Mesendoderm (in vitro differentiated cells): ENCODE measurements at regions not wholly inside any gene's neighbourhood (a gene's known extent, or its start where the extent isn't known, plus 50 kb on each side); places are given as distances from the start of the nearest gene placed in this dataset.

Source experiments
- DNase-seq: peaks from one replicate; pipeline ENCODE4 v3.0.0; 2013
- H2AK5ac ChIP-seq: 2 replicates; pipeline ENCODE4 v1.6.1; 2013; ENCODE audit warnings: low read length, inconsistent platforms
- H2BK120ac ChIP-seq: 2 replicates; pipeline ENCODE4 v1.6.1; 2013; ENCODE audit warnings: low read depth, mild to moderate bottlenecking, low read length, moderate library complexity, mixed read lengths
- H2BK15ac ChIP-seq: replicated peaks from 2 replicates; pipeline ENCODE4 v1.6.1; 2013; ENCODE audit warnings: low read depth, mild to moderate bottlenecking, moderate library complexity
- H2BK5ac ChIP-seq: 2 replicates; pipeline ENCODE4 v1.6.1; 2013; ENCODE audit warnings: low read length, inconsistent platforms
- H3K18ac ChIP-seq: 2 replicates; pipeline ENCODE4 v1.6.1; 2013; ENCODE audit warnings: mild to moderate bottlenecking, low read length, mixed read lengths
- H3K23ac ChIP-seq: one replicate; pipeline ENCODE4 v1.6.1; 2013; ENCODE audit warnings: low read length
- H3K27ac ChIP-seq: 2 replicates; pipeline ENCODE4 v1.5.1; 2013; ENCODE audit warnings: low read depth, mild to moderate bottlenecking, inconsistent platforms, low read length, moderate library complexity
- H3K27me3 ChIP-seq: 2 replicates; pipeline ENCODE4 v1.6.1; 2013; ENCODE audit warnings: low read length, control low read depth, mild to moderate bottlenecking, inconsistent platforms; ENCODE audit not compliant: insufficient read depth, poor library complexity
- H3K36me3 ChIP-seq: 2 replicates; pipeline ENCODE4 v1.6.1; 2013; ENCODE audit warnings: low read length, inconsistent platforms; ENCODE audit not compliant: control insufficient read depth, insufficient read depth
- H3K4ac ChIP-seq: one replicate; pipeline ENCODE4 v1.6.1; 2013; ENCODE audit warnings: low read depth, mild to moderate bottlenecking, low read length, moderate library complexity
- H3K4me1 ChIP-seq: 2 replicates; pipeline ENCODE4 v1.6.1; 2013; ENCODE audit warnings: low read depth, low read length, inconsistent platforms; ENCODE audit not compliant: control insufficient read depth
- H3K4me2 ChIP-seq: 2 replicates; pipeline ENCODE4 v1.6.1; 2013; ENCODE audit warnings: low read length
- H3K4me3 ChIP-seq: 2 replicates; pipeline ENCODE4 v1.5.1; 2013; ENCODE audit warnings: mild to moderate bottlenecking, low read length
- H3K56ac ChIP-seq: one replicate; pipeline ENCODE4 v1.6.1; 2013; ENCODE audit warnings: low read length
- H3K79me1 ChIP-seq: 2 replicates; pipeline ENCODE4 v1.6.1; 2013; ENCODE audit warnings: low read length, inconsistent platforms
- H3K79me2 ChIP-seq: 2 replicates; pipeline ENCODE4 v1.6.1; 2013; ENCODE audit warnings: mild to moderate bottlenecking, low read length; ENCODE audit not compliant: control insufficient read depth, insufficient read depth
- H3K9ac ChIP-seq: 2 replicates; pipeline ENCODE4 v1.6.1; 2013; ENCODE audit warnings: low read length, inconsistent platforms
- H4K5ac ChIP-seq: one replicate; pipeline ENCODE4 v1.6.1; 2013; ENCODE audit warnings: low read length
- H4K8ac ChIP-seq: one replicate; pipeline ENCODE4 v1.6.1; 2013; ENCODE audit warnings: low read depth, mild to moderate bottlenecking, control low read depth, low read length, moderate library complexity
- WGBS: extraction: QIAGEN DNeasy Blood & Tissue Kit; methylation state at CpG from one replicate; pipeline ENCODE4 v1.1.7; 2013; ENCODE audit warnings: low lambda C conversion rate, missing lambda C conversion rate; ENCODE audit not compliant: insufficient coverage; ENCODE audit errors: extremely low coverage; 5-methylcytosine and 5-hydroxymethylcytosine counted together

- no peaks in the 10 kb centered on the region for H3K4me1 ChIP-seq
- no peak overlapping the region for H4K8ac ChIP-seq
- peak; percentile 9 for DNase-seq
- WGBS = no CpG with 5 or more reads among the region's 2 CpGs
- no peak overlapping the region for H2AK5ac ChIP-seq
- no peak overlapping the region for H3K4ac ChIP-seq
- no peak overlapping the region for H4K5ac ChIP-seq
- no peak overlapping the region for H3K23ac ChIP-seq
- no peaks in the 10 kb centered on the region for H3K27me3 ChIP-seq
- H2BK120ac ChIP-seq = no peak overlapping the region
- H3K4me2 ChIP-seq = no peak overlapping the region
- no peak overlapping the region for H2BK15ac ChIP-seq
- H3K9ac ChIP-seq = no peak overlapping the region
- H3K27ac ChIP-seq = no peak overlapping the region
- H3K36me3 ChIP-seq = no peaks in the 10 kb centered on the region
- no peaks in the 10 kb centered on the region for H3K79me1 ChIP-seq
- no peaks in the 10 kb centered on the region for H3K79me2 ChIP-seq
- no peak overlapping the region for H2BK5ac ChIP-seq
- no peak overlapping the region for H3K4me3 ChIP-seq
- no peak overlapping the region for H3K18ac ChIP-seq
- H3K56ac ChIP-seq = no peak overlapping the region
Measured at GRCh38 chr1:192238421-192238820, 78.4 kb upstream of the RGS21 start.

DNA sequence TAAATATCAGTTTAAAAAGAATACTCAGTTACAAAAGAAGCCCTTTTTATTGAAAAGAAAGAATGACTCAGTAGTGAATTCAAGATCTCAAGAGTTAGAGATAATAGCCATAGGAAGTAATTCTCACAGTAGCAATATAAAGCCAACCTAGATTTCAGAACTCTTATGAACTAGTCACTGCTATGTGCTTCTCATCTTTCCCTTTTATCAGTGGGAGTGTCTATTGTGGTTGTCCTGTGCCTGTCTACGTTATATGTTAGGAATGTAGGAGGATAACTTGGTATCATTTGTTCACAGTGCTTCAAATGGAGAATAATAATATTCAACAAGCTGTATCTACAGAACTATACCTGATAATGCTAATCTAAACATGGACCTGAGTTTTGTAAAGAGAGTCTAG, 73.1 kb upstream of the RGS21 start:
- Histone ChIP-seq H2BK120ac (no peak overlapping the region), H3K36me3 (no peaks in the 10 kb centered on the region), H3K4ac (no peak overlapping the region), H3K79me1 (no peaks in the 10 kb centered on the region), H4K8ac (no peak overlapping the region), H3K23ac (no peak overlapping the region), H3K56ac (no peak overlapping the region), H3K27ac (no peak overlapping the region), H3K4me3 (no peak overlapping the region), H3K4me1 (no peaks in the 10 kb centered on the region), H2BK5ac (no peak overlapping the region), H3K9ac (no peak overlapping the region), H4K5ac (no peak overlapping the region), H3K79me2 (no peaks in the 10 kb centered on the region), H3K27me3 (no peaks in the 10 kb centered on the region), H3K4me2 (no peak overlapping the region), H2BK15ac (no peak overlapping the region), H2AK5ac (no peak overlapping the region), H3K18ac (no peak overlapping the region)
- DNase-seq = no peak
- no CpG with 5 or more reads among the region's 1 CpG for WGBS

- peak overlapping the region; percentile 26 for H3K27ac ChIP-seq
- H3K4me1 ChIP-seq = no peaks in the 10 kb centered on the region
- no peak overlapping the region for H3K4me2 ChIP-seq
- WGBS = no CpG with 5 or more reads among the region's 2 CpGs
- no peak overlapping the region for H4K8ac ChIP-seq
- H3K79me1 ChIP-seq = no peaks in the 10 kb centered on the region
- no peaks in the 10 kb centered on the region for H3K79me2 ChIP-seq
- H2BK5ac ChIP-seq = no peak overlapping the region
- no peak overlapping the region for H4K5ac ChIP-seq
- H2BK15ac ChIP-seq = no peak overlapping the region
- H2BK120ac ChIP-seq = no peak overlapping the region
- H3K9ac ChIP-seq = no peak overlapping the region
- H2AK5ac ChIP-seq = no peak overlapping the region
- no peak overlapping the region for H3K56ac ChIP-seq
- H3K4ac ChIP-seq = no peak overlapping the region
- no peak for DNase-seq
- H3K27me3 ChIP-seq = no peaks in the 10 kb centered on the region
- no peak overlapping the region for H3K18ac ChIP-seq
- H3K36me3 ChIP-seq = no peaks in the 10 kb centered on the region
- H3K23ac ChIP-seq = no peak overlapping the region
- no peak overlapping the region for H3K4me3 ChIP-seq
Measured at GRCh38 chr1:192251735-192252134, 65.1 kb upstream of the RGS21 start.

DNA sequence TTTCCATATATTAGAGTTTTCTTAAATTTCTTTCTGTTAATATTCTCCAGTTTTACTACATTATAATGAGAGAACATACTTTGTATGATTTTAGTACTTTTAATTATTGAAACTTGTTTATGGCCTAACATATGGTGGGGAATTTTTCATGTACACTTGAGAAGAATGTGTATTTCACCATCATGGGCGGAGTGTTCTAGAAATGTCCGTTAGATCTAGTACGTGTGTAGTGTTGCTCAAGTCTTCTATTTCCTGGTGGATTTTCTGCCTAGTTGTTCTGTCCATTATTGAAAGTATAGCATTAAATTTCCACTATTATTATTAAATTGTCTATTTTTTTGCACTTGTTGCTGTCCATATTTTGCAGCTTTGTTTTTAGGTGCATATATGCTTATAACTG, 64.0 kb upstream of the RGS21 start:
- no peak overlapping the region for H3K4me2 ChIP-seq
- no peak overlapping the region for H2AK5ac ChIP-seq
- H2BK15ac ChIP-seq = no peak overlapping the region
- no peak overlapping the region for H2BK120ac ChIP-seq
- no peak overlapping the region for H3K4ac ChIP-seq
- H3K23ac ChIP-seq = no peak overlapping the region
- no peak overlapping the region for H3K18ac ChIP-seq
- no peak overlapping the region for H3K9ac ChIP-seq
- H3K79me1 ChIP-seq = no peaks in the 10 kb centered on the region
- no peaks in the 10 kb centered on the region for H3K4me1 ChIP-seq
- no peak overlapping the region for H3K4me3 ChIP-seq
- no peak overlapping the region for H3K56ac ChIP-seq
- no peaks in the 10 kb centered on the region for H3K27me3 ChIP-seq
- no peak overlapping the region for H4K8ac ChIP-seq
- H2BK5ac ChIP-seq = no peak overlapping the region
- no peaks in the 10 kb centered on the region for H3K36me3 ChIP-seq
- H4K5ac ChIP-seq = no peak overlapping the region
- no peaks in the 10 kb centered on the region for H3K79me2 ChIP-seq
- WGBS = no CpG with 5 or more reads among the region's 3 CpGs
- no peak for DNase-seq
- H3K27ac ChIP-seq = no peak overlapping the region

DNA sequence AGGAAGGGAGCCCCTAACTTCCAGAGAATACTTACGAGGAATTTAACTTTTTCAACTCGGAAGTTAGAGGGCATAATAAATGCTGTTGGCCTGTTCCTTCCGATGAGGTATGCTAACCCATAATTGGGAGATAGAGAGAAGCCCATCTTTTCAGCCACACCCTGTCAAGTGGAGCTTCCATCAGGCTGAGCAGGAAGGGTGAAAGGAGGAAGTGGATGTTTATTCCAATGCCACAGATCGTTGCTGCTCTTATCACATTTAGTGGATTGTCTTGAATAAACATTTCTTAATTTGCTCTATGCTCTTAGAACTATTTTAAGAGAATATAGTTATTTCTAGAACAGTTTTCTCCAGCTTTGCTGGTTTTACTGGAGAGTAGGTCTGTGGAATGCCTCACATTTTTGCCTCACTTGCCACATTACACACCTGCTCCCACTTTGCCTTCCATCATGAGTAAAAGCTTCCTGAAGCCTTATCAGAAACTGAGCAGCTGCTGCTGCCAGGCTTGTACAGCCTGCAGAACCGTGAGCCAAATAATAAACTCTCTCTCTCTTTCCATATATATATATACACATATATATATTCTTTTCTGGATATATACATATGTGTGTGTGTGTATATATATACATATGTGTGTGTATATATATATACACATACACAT, 60.0 kb upstream of the RGS21 start:
- no peak overlapping the region for H3K4me3 ChIP-seq
- H3K36me3 ChIP-seq = no peaks in the 10 kb centered on the region
- H3K56ac ChIP-seq = no peak overlapping the region
- no peak for DNase-seq
- no peak overlapping the region for H3K27ac ChIP-seq
- no peak overlapping the region for H2BK5ac ChIP-seq
- no peak overlapping the region for H2BK120ac ChIP-seq
- H3K79me2 ChIP-seq = no peaks in the 10 kb centered on the region
- H3K18ac ChIP-seq = no peak overlapping the region
- H2AK5ac ChIP-seq = no peak overlapping the region
- no peak overlapping the region for H2BK15ac ChIP-seq
- H3K79me1 ChIP-seq = no peaks in the 10 kb centered on the region
- no CpG with 5 or more reads among the region's 5 CpGs for WGBS
- no peak overlapping the region for H4K5ac ChIP-seq
- no peak overlapping the region for H3K9ac ChIP-seq
- H3K23ac ChIP-seq = no peak overlapping the region
- no peak overlapping the region for H3K4me2 ChIP-seq
- H3K27me3 ChIP-seq = no peaks in the 10 kb centered on the region
- H3K4me1 ChIP-seq = no peaks in the 10 kb centered on the region
- H4K8ac ChIP-seq = no peak overlapping the region
- no peak overlapping the region for H3K4ac ChIP-seq

- H3K36me3 ChIP-seq = no peaks in the 10 kb centered on the region
- H3K9ac ChIP-seq = no peak overlapping the region
- H2BK15ac ChIP-seq = no peak overlapping the region
- H3K27ac ChIP-seq = no peak overlapping the region
- H3K4me1 ChIP-seq = no peaks in the 10 kb centered on the region
- no peak overlapping the region for H4K8ac ChIP-seq
- no peak overlapping the region for H3K56ac ChIP-seq
- WGBS = no CpG with 5 or more reads among the region's 1 CpG
- no peak overlapping the region for H3K4me2 ChIP-seq
- H3K79me2 ChIP-seq = no peaks in the 10 kb centered on the region
- no peak overlapping the region for H3K23ac ChIP-seq
- no peaks in the 10 kb centered on the region for H3K27me3 ChIP-seq
- H2BK5ac ChIP-seq = no peak overlapping the region
- H3K4ac ChIP-seq = no peak overlapping the region
- H3K4me3 ChIP-seq = no peak overlapping the region
- no peak overlapping the region for H2AK5ac ChIP-seq
- no peak overlapping the region for H3K18ac ChIP-seq
- no peak overlapping the region for H4K5ac ChIP-seq
- H2BK120ac ChIP-seq = no peak overlapping the region
- no peaks in the 10 kb centered on the region for H3K79me1 ChIP-seq
- DNase-seq = no peak
Measured at GRCh38 chr1:192260076-192260475, 56.7 kb upstream of the RGS21 start.
